ENCODE measurements at regions not wholly inside any gene's neighbourhood (a gene's known extent, or its start where the extent isn't known, plus 50 kb on each side); places are given as distances from the start of the nearest gene placed in this dataset.

- Histone ChIP-seq H3K4me2 (ENCODE audit: insufficient read depth in 1 of 2, low read depth in 2 of 2, low read length in 2 of 2) (no peak overlapping the region), H2BK12ac (ENCODE audit: low read depth, low read length) (no peak overlapping the region), H3K18ac (ENCODE audit: extremely low read depth, low read length) (no peak overlapping the region), H3K23me2 (ENCODE audit: low read depth, low read length) (no peaks in the 10 kb centered on the region), H3K4me3 (ENCODE audit: extremely low read depth in 1 of 4, insufficient read depth in 2 of 4, low read depth in 3 of 4, low read length in 4 of 4) (no peak overlapping the region), H3K36me3 (ENCODE audit: control insufficient read depth in 2 of 4, insufficient read depth in 4 of 4, low read length in 3 of 4) (no peaks in the 10 kb centered on the region), H2AK5ac (ENCODE audit: low read depth, low read length) (no peak overlapping the region), H3K56ac (replicated peaks; ENCODE audit: insufficient read length, low read depth, low read length) (no peak overlapping the region), H3K9ac (replicated peaks in 1 of 4; ENCODE audit: extremely low read depth in 1 of 4, low read depth in 3 of 4, low read length in 3 of 4) (no peak overlapping the region), H2BK20ac (ENCODE audit: low read length) (no peak overlapping the region), H3K79me2 (ENCODE audit: control insufficient read depth in 1 of 2, insufficient read depth in 2 of 2, low read length in 2 of 2) (no peaks in the 10 kb centered on the region), H2BK15ac (ENCODE audit: low read length) (no peak overlapping the region), H2BK5ac (ENCODE audit: low read depth, low read length) (no peak overlapping the region), H3K9me3 (ENCODE audit: insufficient read depth in 2 of 2, low read depth in 1 of 2, low read length in 1 of 2) (no peaks in the 10 kb centered on the region), H3K23ac (ENCODE audit: insufficient read length) (no peak overlapping the region), H3K4ac (replicated peaks; ENCODE audit: insufficient read length, low read depth, low read length) (no peak overlapping the region), H4K5ac (ENCODE audit: insufficient read length, low read depth, low read length) (no peak overlapping the region), H4K91ac (replicated peaks; ENCODE audit: insufficient read length, low read length) (no peak overlapping the region), H3K14ac (ENCODE audit: insufficient read length) (no peak overlapping the region), H3K27me3 (replicated peaks in 1 of 4; ENCODE audit: control insufficient read depth in 3 of 4, extremely low read depth in 1 of 4, insufficient read depth in 3 of 4, low read length in 3 of 4) (no peaks in the 10 kb centered on the region), H3K4me1 (replicated peaks in 1 of 4; ENCODE audit: control insufficient read depth in 3 of 4, insufficient read depth in 4 of 4, low read length in 3 of 4) (peaks cover 0 to 5% (median 3%) of the 10 kb centered on the region in 4 experiments; a peak in 3 of 7 replicates), H3K79me1 (ENCODE audit: low read depth, low read length) (no peaks in the 10 kb centered on the region), H3K27ac (ENCODE audit: low read depth, low read length) (no peak overlapping the region), H4K20me1 (replicated peaks in 1 of 2; ENCODE audit: control insufficient read depth in 1 of 2, insufficient read depth in 2 of 2, low read length in 2 of 2) (no peaks in the 10 kb centered on the region), H2AFZ (ENCODE audit: low read length) (no peak overlapping the region), H2BK120ac (replicated peaks; ENCODE audit: low read depth, low read length) (no peak overlapping the region), H4K8ac (ENCODE audit: extremely low read depth, insufficient read depth, low read length) (no peak overlapping the region)
- ChIA-PET CTCF (ENCODE audit: partially characterized antibody) (no interaction called here), POLR2A (ENCODE audit: partially characterized antibody) (no interaction called here)
- DNase-seq (ENCODE audit: low read depth in 1 of 2, low spot score in 2 of 2) (no peak), FAIRE-seq (no peak)
- 94% methylated on average over 1 of the region's 1 CpG; no CpG with 5 or more reads in 1 of the 2 experiments for WGBS, 2 experiments (ENCODE audit: extremely low coverage in 1 of 2, insufficient coverage in 1 of 2, insufficient read length in 1 of 2, insufficient replicate concordance in 2 of 2, low coverage in 1 of 2, low lambda C conversion rate in 2 of 2, missing lambda C conversion rate in 1 of 2)
- no peak for TF ChIP-seq CEBPB (IDR thresholded peaks at IDR 0.05; ENCODE audit: low read depth, low read length)
- no peak for TF ChIP-seq SIN3A (conservative IDR thresholded peaks at IDR 0.05 in 1 of 2, IDR thresholded peaks at IDR 0.05 in 1 of 2; ENCODE audit: low read depth in 1 of 2, low read length in 2 of 2)
- no peak for TF ChIP-seq SIX5 (IDR thresholded peaks at IDR 0.05; ENCODE audit: low read depth, low read length)
- no peak for TF ChIP-seq BACH1 (IDR thresholded peaks at IDR 0.05; ENCODE audit: low read length)
These were observed 410.0 kb upstream of the SOX9 start for GRCh38 chr17:71710816-71711215.
